K562 (cell line): ENCODE measurements at regions not wholly inside any gene's neighbourhood (a gene's known extent, or its start where the extent isn't known, plus 50 kb on each side); places are given as distances from the start of the nearest gene placed in this dataset.

Source experiments
- ATAC-seq: fragments of 200-7000 bp; cut with Tn5 transposase; 3 replicates; pipeline ENCODE4 v1.9.1; 2020; ENCODE audit warnings: moderate library complexity
- BruUV-seq: library from RNA; stranded (reverse); fragments of 400-500 nt; replicated peaks from 2 replicates; lab custom pipeline; 2021; lab: Mats Ljungman, UMichigan
- CTCF ChIA-PET: fragments of 300-600 bp; formaldehyde crosslinking; extraction: SDS; loops from one replicate; lab custom pipeline; 2021; ENCODE audit warnings: low intra/inter-chr PET ratio; lab: Yijun Ruan, JAX
- POLR2A ChIA-PET: fragments of 300-600, 350-650 bp; sonication (Branson Sonifier 250); formaldehyde crosslinking; extraction: SDS; loops from one replicate; lab custom pipeline; 2021; ENCODE audit warnings: antibody characterized with exemption, inconsistent platforms; lab: Yijun Ruan, JAX
- DNase-seq, 4 experiments: peaks; one replicate each; pipeline versions ENCODE4 v3.0.0 to v3.0.0-alpha.2; 2011 to 2018; ENCODE audit warnings: low spot score in 3 of 4, mixed read lengths in 3 of 4; ENCODE audit errors: extremely low read depth in 1 of 4
- FAIRE-seq: peaks from 2 replicates; lab custom pipeline; 2011; peaks lifted over from hg19 to GRCh38; lab: Jason Lieb, UNC
- H2AFZ ChIP-seq: 2 replicates; pipeline ENCODE4 v1.6.0; 2011; ENCODE audit warnings: low read depth, low read length, control low read depth, inconsistent platforms
- H3K27ac ChIP-seq: fragments of 200-600 bp; 3 replicates; pipeline ENCODE4 v1.8.0; 2011; ENCODE audit warnings: low read depth, mild to moderate bottlenecking, control low read depth, inconsistent platforms, low read length, moderate library complexity, mixed read lengths; ENCODE audit errors: extremely low read depth
- H3K27me3 ChIP-seq, 2 experiments: fragments of 300-600 bp in 1 of 2; 2 replicates in 1 of 2; 3 replicates in 1 of 2; pipeline versions ENCODE4 v1.6.0 to v1.8.0; 2011; ENCODE audit warnings: inconsistent platforms in 2 of 2, low read length in 2 of 2, mild to moderate bottlenecking in 1 of 2, mixed read lengths in 1 of 2, moderate library complexity in 1 of 2; ENCODE audit not compliant: control insufficient read depth in 2 of 2, insufficient read depth in 2 of 2
- H3K36me3 ChIP-seq: fragments of 300-600 bp; 3 replicates; pipeline ENCODE4 v1.8.0; 2011; ENCODE audit warnings: mild to moderate bottlenecking, low read length, inconsistent platforms; ENCODE audit not compliant: control insufficient read depth, insufficient read depth
- H3K4me1 ChIP-seq, 2 experiments: fragments of 200-600 bp in 1 of 2; replicated peaks in 1 of 2; 2 replicates in 1 of 2; 3 replicates in 1 of 2; pipeline versions ENCODE4 v1.5.1 to v1.8.0; 2011; ENCODE audit warnings: inconsistent platforms in 2 of 2, low read length in 2 of 2, mild to moderate bottlenecking in 1 of 2, mixed read lengths in 1 of 2, moderate library complexity in 1 of 2; ENCODE audit not compliant: control insufficient read depth in 2 of 2, insufficient read depth in 2 of 2
- H3K4me2 ChIP-seq: 2 replicates; pipeline ENCODE4 v1.6.1; 2011; ENCODE audit warnings: low read length, control low read depth, inconsistent platforms, mixed read lengths; ENCODE audit not compliant: insufficient read depth
- H3K4me3 ChIP-seq: fragments of 200-600 bp; sonication (generic), shearing (Covaris generic); 2 replicates; pipeline ENCODE4 v1.5.1; 2016; ENCODE audit warnings: control low read depth, inconsistent platforms
- H3K79me2 ChIP-seq: fragments of 200-600 bp; 3 replicates; pipeline ENCODE4 v1.8.0; 2011; ENCODE audit warnings: low read length, inconsistent platforms; ENCODE audit not compliant: control insufficient read depth, insufficient read depth
- H3K9ac ChIP-seq, 2 experiments: 2 replicates each; pipeline versions ENCODE4 v1.6.0 to v1.6.1; 2011; ENCODE audit warnings: low read depth in 2 of 2, low read length in 2 of 2, control low read depth in 1 of 2, inconsistent platforms in 1 of 2, mild to moderate bottlenecking in 1 of 2, mixed read lengths in 1 of 2; ENCODE audit not compliant: insufficient read depth in 1 of 2
- H3K9me1 ChIP-seq: one replicate; pipeline ENCODE4 v1.6.0; 2011; ENCODE audit warnings: inconsistent platforms, mild to moderate bottlenecking, low read length, moderate library complexity; ENCODE audit not compliant: control insufficient read depth, insufficient read depth
- H3K9me3 ChIP-seq: replicated peaks from 2 replicates; pipeline ENCODE4 v1.5.1; 2011; ENCODE audit warnings: low read depth, low read length, inconsistent platforms; ENCODE audit not compliant: control insufficient read depth, insufficient read depth
- H4K20me1 ChIP-seq: replicated peaks from 2 replicates; pipeline ENCODE4 v1.6.1; 2011; ENCODE audit warnings: low read length, inconsistent platforms, mixed read lengths; ENCODE audit not compliant: control insufficient read depth, insufficient read depth
- FUS ChIP-seq: fragments of 200-400 bp; formaldehyde crosslinking; optimal IDR thresholded peaks from 2 replicates; pipeline ENCODE3; 2017; ENCODE audit warnings: low read depth, low read length
- LEF1 ChIP-seq: fragments of 450-650 bp; IDR thresholded peaks from 2 replicates; pipeline ENCODE4 v1.6.1; 2016; ENCODE audit warnings: mild to moderate bottlenecking
- MYBL2 ChIP-seq, 2 experiments: fragments of 450-650 bp in 1 of 2; sonication (generic) in 1 of 2; formaldehyde crosslinking in 1 of 2; IDR thresholded peaks; 2 replicates each; pipeline versions ENCODE4 v1.6.1 to v1.8.1; 2017 to 2022; ENCODE audit warnings: borderline replicate concordance in 1 of 2, inconsistent platforms in 1 of 2, low read depth in 1 of 2, mild to moderate bottlenecking in 1 of 2, missing genetic modification reagents in 1 of 2, moderate library complexity in 1 of 2
- TRIM24 ChIP-seq, 2 experiments: fragments of 450-650 bp; IDR thresholded peaks; 2 replicates each; pipeline ENCODE4 v1.6.1; 2016
- ZNF431 ChIP-seq: sonication (generic); formaldehyde crosslinking; IDR thresholded peaks from 2 replicates; pipeline ENCODE4 v1.8.0; 2022; ENCODE audit warnings: mild to moderate bottlenecking, missing genetic modification reagents
- ZNF507 ChIP-seq: conservative IDR thresholded peaks from 2 replicates; pipeline ENCODE4 v1.6.1; 2017; ENCODE audit warnings: missing genetic modification characterization, missing compliant biosample characterization
- ZNF57 ChIP-seq: fragments of 450-650 bp; formaldehyde crosslinking; IDR thresholded peaks from 2 replicates; pipeline ENCODE4 v1.4.0; 2020; ENCODE audit warnings: mild to moderate bottlenecking, moderate library complexity
- ZSCAN29 ChIP-seq: fragments of 450-650 bp; IDR thresholded peaks from 2 replicates; pipeline ENCODE4 v1.6.1; 2017
- WGBS: fragments of 100-300 bp; shearing (Covaris generic); methylation state at CpG from one replicate; pipeline ENCODE4 v1.1.6; 2016; ENCODE audit warnings: low coverage, mixed read lengths; ENCODE audit not compliant: insufficient coverage; ENCODE audit errors: missing lambda C conversion rate; 5-methylcytosine and 5-hydroxymethylcytosine counted together
- in situ Hi-C: fragments of 300-500 bp; cut with MboI; formaldehyde crosslinking; loops from 4 replicates; pipeline ENCODE4 v1.15.0; 2018; ENCODE audit warnings: inconsistent platforms, mixed read lengths
- intact Hi-C: fragments of 100-400 bp; cut with micrococcal nuclease; formaldehyde crosslinking; loops from 2 replicates; pipeline ENCODE4 v1.14.2; 2022
- TF ChIP-seq, protein P1 (sequence below): sonication (generic); IDR thresholded peaks from 2 replicates; pipeline ENCODE4 v1.6.1; 2016

DNA sequence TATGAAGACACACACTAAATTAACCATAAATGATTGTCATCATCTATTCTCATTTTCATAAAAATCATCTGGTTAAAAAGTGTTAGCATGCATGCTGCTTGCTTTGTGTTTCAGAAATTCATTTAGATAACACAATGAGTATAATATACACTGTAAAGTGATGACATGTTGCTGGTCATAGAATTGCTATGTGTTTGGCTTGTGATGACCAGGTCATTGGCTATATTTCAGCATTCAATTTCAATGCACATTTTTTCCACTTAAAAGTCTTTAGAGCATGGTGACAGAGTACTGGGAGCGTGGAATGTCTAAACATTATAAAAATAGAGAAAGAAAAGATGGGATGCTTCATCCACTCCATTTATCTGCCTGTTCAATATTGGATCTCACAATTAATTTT is 1291.1 kb upstream of the MAP3K7 start:
- FAIRE-seq (no peak), DNase-seq (no peak), ATAC-seq (no peak)
- BruUV-seq, result no TSS peak
- Histone ChIP-seq H3K27ac (no peak overlapping the region), H3K4me1 (no peaks in the 10 kb centered on the region), H3K4me2 (no peak overlapping the region), H3K36me3 (no peaks in the 10 kb centered on the region), H3K4me3 (no peak overlapping the region), H3K9me3 (no peaks in the 10 kb centered on the region), H3K9me1 (no peaks in the 10 kb centered on the region), H3K27me3 (no peaks in the 10 kb centered on the region), H2AFZ (no peak overlapping the region), H3K9ac (no peak overlapping the region), H4K20me1 (no peaks in the 10 kb centered on the region), H3K79me2 (no peaks in the 10 kb centered on the region)
- 8% methylated on average over 1 of the region's 1 CpG for WGBS
- CTCF ChIA-PET, result no interaction called here
- no peak for TF ChIP-seq LEF1
- no peak for TF ChIP-seq FUS
- no peak for TF ChIP-seq TRIM24 (IDR thresholded peaks at IDR 0.05)
- TF ChIP-seq ZNF431 (CRISPR knock-in tag), result no peak
- TF ChIP-seq ZSCAN29, result no peak
- TF ChIP-seq, protein P1, sequence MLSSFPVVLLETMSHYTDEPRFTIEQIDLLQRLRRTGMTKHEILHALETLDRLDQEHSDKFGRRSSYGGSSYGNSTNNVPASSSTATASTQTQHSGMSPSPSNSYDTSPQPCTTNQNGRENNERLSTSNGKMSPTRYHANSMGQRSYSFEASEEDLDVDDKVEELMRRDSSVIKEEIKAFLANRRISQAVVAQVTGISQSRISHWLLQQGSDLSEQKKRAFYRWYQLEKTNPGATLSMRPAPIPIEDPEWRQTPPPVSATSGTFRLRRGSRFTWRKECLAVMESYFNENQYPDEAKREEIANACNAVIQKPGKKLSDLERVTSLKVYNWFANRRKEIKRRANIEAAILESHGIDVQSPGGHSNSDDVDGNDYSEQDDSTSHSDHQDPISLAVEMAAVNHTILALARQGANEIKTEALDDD, result no peak
- no peak for TF ChIP-seq ZNF57 (CRISPR knock-in tag)
- no peak for TF ChIP-seq MYBL2 (IDR thresholded peaks at IDR 0.05; ENCODE audit: low read depth)
- TF ChIP-seq MYBL2 (CRISPR knock-in tag; IDR thresholded peaks at IDR 0.05; ENCODE audit: borderline replicate concordance), result no peak
- no peak for TF ChIP-seq ZNF507 (tag)
- POLR2A ChIA-PET, result no interaction called here
- in situ Hi-C loops, result no loop called here
- intact Hi-C loops, result no loop called here
